ENCODE measurements at regions not wholly inside any gene's neighbourhood (a gene's known extent, or its start where the extent isn't known, plus 50 kb on each side); places are given as distances from the start of the nearest gene placed in this dataset.

DNA sequence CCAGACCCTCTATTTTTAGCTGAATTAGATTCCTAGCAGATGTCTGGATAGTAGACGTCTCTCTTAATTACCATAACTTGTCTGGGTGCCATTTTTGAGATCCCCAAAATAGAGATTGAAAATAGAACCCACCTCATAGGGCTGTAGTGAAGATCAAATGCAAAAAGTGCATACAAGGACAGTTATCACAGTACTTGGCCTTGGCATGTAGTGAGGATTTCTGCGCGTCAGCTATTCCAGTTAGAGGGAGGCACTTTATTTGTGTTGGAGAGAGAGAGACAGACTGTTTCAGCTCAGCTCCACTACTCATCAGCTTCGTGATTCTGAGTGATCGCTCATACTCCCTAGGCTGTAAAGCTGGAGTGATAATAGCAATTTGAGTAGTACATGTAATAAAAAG, 59.6 kb upstream of the CDH13 start:
- no peak for DNase-seq

DNA sequence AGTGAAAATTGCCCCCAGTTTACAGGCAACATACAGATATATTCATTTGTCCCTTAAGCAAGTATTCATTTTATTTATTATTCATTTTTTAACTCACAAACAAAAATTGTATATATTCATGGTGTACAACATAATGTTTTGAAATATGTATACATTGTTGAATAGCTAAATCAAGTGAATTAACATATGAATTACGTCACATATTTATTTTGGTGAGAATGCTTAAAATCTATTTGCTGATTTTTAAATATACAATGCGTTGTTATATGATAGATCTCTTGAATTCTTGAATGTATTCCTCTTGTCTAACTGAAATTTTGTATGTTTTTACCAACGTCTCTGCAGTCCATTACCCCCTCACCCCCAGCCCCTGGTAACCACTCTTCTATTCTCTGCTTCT, 63.4 kb upstream of the CDH13 start:
- DNase-seq: no peak

DNA sequence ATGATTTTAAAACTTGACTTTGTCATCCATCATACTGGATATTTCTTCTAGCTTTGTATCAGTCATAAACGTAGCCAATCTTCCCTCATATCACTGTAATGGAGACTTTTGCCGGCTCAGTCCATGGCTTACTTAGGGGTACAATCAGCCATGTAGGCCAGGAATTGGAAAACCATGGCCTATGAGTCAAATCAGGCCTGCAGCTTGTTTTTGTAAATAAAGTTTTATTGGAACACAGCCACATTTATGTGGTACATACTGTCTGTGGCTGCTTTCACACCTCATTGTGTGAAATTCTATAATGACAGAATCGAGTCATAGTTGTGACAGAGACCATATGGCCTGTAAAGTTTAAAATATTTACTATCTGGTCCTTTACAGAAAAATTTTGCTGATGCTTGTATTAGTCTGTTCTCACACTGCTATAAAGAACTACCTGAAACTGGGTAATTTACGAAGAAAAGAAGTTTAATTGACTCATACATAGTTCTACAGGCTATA, 64.5 kb upstream of the CDH13 start:
- no peak for DNase-seq

DNA sequence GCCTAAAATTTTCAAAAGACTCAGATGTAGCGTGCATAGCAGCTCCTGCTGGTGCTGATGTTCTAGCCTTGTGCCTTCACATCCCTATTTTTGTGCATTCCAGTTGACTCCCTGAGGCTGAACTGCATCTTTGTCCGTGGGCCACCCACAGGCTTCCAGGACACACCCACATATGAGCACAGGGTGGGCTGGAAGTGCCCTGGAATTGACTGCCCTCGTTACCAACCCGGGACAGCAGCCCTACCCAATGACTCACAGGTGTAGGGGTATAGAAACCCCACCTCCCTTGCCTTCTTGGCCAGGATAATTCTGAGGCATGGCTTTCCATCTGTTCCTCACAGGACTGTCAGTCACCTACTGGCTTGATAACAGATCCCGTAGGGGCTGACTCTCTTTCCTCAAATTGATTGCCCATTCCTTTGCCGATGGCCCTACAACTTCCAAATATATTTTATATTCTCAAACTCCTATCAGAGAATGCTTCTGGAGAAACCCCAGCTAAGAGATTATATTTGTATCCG, 65.9 kb upstream of the CDH13 start:
- no peak for DNase-seq

DNA sequence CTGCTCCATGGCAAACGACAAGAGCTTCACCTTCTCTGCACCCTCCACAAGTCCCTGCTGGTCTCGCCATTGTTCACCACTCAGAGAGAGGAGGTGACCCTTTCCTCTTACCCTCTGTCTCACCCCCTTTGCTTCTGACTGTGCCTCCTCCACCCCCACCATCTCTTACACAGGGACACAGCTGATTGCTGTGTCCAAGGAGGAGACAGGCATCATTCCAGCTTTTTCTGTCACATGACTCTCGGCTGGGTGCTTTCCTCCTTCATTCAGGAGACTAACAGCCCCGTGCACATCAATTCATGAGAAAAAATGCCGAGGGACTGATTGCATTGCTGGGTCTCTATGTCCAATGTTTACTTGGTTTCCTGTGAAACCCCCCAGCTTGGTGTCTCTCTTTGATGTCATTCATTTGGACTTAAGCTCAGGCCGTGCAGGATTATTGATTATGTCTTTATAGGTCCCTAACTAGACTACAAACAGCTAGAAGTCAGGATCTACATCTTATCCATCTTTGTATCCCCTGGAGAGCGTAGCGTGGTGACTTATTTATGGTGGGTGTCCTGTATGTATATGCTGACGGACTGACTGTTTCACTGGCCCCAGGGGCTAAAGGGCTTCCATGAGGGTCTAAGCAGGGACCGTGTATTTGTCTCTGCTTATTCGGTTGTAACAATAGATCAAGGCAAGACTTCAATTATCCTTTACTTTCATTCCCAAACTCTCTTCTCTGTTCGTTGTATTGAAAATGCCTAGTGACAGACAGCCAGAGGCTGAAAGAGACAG, 82.2 kb upstream of the CDH13 start:
- DNase-seq: no peak

DNA sequence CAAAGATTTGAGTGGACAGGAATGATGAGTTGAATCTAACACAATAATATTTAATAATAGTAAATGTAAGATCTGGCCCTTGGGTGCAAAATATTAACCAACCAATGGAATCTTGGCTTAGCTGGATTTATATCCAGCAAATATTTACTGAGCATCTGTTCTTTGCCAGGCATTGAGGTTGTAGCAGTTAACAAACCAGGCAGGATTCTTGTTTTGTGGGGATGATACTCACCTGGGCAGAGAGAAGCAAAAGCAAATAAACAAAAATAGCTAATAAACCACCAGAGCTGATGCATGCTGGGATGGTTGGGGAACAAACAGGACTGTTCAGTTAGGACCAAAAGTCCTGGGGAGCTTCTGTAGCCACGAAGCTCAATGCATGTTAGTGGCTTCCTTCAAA, 84.1 kb upstream of the CDH13 start:
- no peak for DNase-seq

DNA sequence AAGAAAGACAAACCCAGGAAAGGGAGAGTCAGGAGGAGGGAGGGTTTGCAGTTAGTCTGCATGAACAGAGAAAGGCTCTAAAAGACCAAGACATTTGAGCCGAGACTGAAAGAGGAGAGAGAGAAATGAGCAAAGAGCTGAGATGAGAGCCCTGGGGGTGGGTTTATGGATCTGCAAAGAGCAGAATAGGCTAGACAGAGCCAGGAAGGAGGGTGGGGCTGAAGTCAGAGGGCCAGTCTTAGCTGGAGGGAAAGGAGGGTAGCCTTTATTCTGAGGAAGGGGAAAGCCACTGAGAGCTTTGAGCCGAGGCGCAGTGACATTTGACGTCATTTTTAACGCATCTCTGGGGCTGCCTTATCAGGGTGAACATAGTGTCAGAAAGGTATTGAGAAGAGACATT, 85.7 kb upstream of the CDH13 start:
- no peak for DNase-seq

DNA sequence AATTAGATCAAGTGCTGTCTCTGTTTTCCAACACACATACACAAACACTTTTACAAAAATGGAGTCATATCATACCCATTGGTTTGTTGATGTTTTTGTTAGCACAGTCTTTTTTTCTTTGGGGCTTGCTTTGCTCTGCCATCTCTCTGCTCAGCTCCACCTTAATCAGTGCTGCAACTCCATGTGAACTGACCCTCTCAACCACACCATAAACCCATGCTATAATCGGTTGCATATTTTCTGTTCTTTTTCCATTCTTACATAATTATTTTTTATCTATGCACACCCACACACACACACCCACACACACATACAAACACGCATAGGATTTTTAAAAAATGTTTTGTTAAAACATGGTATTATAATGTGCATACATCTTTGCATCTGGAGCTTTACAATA, 91.0 kb upstream of the CDH13 start:
- no peak for DNase-seq

DNA sequence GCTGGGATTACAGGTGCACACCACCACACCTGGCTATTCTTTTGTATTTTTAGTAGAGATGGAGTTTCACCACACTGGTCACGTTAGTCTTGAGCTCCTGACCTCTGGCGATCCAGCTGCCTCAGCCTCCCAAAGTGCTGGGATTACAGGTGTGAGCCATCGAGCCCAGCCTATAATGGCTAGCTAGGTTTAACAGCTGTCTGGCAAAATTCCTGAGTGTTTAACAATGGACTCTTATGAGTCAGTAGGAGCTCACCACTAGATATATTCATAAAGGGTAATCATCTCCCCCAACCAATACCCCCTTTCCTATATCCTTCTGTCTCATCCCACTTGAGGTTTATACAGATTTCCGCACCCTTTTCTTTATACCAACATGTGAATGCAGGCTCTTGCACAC, 91.5 kb upstream of the CDH13 start:
- DNase-seq: no peak

DNA sequence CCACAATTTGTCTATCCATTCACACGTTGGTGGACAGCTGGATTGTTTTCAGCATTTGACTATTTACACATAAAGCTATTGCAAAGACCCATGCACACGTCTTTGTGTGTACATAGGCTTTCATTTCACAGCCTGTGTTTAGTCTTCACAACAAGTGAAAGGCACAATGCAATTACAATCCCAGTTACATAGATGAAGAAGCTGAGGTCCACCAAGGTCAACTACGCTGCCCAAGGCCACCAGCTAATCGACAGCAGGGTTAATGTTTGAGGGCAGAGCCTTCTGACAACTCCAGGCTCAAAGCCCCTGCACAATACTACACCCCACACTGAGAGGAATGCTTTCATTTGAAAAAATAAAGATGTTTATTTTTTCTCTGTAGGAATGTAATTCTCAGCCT, 93.6 kb upstream of the CDH13 start:
- DNase-seq: no peak

DNA sequence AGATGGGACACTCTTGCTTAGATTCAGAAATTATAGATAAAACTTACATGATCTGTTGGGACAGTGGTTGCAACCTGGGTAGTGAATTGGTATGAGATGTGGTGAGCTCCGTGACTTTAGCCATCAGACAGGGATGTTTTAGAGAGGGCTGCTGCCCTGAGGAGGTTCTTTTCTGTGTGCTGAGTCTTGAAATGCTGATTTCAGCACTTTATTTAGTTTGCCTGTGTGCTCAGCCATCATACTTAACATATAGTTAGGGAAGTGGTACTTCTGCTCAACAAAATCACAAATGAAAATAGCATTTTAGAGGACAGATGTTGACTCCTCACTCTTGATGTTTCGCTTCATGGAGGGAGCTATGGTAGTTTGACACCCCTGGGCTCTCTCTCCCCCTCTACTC, 95.9 kb upstream of the CDH13 start:
- no peak for DNase-seq

DNA sequence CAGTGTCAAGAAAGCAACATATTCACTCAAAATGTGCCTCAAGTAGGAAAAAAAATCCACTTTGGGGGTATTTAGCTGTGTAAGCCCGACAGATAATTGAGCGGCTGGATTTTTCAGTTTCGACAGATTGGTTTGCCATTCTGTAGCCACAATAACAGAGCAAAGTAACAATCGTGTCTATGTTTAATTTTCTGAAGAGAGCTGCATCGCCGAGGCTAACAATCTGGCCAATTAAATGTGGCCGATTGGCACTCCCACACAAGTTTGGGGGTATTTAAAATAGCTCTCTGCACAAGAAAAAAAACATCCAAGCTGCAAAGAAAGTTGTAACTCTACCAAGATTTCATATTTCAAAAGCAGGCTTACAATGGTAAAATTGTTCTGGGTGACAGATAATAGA, 99.7 kb upstream of the CDH13 start:
- DNase-seq: no peak

DNA sequence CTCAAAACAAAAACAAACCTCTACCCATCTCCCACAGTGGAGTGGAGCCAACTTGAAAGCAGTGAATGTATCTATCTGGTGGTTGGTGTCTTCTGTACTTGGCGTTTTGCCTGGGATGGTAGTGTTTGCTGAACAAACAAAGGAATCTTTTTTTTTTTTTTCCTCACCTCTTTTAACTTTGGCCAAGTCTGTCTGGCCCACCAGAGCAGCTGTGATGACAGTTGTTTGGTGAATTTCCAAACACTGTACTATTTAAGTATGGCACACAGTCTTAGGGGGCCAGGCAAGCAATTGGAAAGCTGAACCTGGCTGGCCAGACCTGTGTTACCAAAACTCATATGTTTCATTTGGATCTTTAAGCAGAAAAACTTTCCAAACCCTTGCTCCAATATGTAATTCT, 101.8 kb upstream of the CDH13 start:
- no peak for DNase-seq

DNA sequence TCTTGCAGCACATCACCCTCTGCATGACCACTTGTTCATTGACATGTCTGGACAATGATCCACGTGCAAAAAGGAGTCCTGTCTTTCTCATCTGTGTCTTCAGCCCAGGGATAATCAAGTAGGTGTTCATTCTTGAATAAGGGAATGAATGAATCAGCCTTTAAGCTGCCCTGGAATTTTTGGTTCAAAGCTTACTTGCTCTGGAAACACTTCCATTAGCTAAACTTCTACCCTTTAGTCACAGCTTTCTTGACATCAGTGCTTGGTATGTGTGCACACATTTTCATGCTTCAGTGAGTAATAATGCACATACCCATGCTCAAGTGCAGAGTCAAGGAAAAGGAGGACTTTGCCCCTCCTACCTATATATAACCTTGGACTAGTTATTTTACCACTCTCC, 103.0 kb upstream of the CDH13 start:
- DNase-seq: no peak

DNA sequence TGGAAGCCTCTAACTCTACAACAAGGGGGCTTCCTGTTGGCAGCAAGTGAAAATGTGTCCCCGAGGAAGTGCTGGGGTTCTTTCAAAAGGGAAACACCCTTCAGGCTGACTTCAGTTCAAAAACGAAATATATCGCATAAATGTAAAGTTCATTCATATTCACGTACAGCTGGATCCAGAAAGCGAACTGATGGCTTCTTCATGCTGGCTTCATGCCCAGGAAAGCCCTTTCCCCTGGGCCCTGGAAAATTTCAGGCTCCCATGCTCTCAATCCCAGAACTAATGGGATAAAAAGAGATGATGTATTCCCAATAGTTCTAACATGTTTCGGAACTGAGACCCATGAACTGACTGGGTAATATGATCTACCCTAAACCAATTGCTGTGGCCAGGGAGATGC, 104.7 kb upstream of the CDH13 start:
- DNase-seq: no peak

DNA sequence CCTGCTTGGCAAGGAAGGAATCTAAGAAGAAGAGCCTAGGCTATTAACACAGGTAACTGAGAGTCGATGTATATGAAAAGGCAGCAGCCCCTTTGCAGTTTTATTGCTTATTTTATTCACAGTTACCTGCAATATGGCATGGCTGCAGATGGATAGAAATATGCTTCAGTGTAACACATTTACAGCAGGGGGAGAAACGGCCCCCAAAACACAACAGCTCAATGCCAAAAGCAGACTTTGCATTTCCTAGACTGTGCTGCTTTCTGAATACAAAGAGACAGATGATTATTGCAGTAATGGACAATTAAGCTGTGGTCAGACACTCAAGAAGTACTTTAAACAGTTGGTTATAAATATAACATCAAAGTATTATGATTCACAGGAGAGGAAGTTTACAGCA, 108.0 kb upstream of the CDH13 start:
- DNase-seq: no peak

DNA sequence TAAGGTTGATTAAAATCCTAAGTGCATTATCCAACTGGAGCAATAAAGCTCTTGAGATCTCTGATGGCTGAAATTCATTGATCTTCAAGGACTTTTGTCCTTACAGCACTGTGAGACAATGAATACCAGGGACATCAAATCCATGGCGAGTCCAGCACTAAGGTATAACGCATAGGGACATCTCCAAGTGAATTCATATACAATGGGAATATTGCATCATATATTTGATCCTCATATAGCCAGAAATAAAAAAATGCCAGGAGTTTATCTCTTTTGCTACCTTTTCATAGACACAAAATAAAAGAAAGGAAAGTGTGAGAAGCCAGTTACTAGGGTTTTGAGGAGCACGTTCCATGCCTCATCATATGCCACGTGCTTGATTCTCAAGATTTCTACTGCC, 112.5 kb upstream of the CDH13 start:
- DNase-seq: no peak

DNA sequence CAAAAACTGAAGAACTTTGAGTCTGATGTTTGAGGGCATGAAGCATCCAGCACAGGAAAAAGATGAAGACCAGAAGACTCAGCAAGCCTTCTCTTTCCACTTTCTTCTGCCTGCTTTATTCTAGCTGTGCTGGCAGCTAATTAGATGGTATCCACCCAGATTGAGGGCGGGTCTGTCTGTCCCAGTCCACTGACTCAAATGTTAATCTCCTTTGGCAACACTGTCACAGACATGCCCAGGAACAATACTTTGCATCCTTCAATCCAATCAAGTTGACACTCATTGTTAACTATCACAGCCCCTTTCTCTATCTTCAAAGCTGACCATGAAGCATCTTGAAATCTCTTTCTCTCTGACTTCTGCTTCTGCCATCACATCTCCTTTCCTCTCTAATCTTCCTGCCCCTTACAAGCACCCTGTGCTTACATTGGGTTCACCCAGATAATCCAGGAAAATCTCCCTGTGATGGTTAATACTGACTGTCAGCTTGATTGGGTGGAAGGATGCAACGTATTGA, 115.9 kb upstream of the CDH13 start:
- no peak for DNase-seq

DNA sequence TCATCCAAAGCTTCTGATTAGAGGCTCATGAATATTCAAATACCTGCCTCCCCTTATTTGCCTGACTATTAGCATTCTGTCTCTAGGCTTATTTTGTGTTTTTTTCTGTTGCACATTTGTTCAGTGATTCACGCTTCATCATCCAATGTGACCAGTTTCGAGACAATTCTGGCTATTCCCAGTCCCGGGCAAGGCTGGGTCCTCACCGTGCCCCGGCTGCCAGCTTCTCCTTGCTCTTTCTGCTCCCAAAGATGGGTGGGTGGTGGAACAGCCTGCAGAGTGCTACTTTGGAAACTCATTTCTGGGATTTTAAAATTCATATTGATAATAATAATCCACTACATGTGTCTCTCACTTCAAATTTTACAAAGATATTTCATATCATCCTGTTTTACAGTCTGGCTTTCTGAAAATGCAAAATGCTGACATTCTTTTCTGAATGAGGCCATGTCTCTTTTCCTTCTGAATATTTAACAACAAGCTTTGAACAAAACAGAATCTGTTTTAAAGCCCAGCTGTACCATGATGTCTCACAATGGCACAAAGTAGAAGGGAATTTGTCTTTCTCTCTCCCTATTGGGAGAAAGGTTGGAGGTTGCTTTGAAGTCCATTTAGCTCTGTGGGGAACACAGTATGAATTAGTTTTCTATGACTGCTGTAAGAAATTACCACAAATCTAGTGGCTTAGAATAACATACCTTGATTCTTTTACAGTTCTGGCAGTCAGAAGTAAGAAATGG, 116.9 kb upstream of the CDH13 start:
- DNase-seq: no peak

DNA sequence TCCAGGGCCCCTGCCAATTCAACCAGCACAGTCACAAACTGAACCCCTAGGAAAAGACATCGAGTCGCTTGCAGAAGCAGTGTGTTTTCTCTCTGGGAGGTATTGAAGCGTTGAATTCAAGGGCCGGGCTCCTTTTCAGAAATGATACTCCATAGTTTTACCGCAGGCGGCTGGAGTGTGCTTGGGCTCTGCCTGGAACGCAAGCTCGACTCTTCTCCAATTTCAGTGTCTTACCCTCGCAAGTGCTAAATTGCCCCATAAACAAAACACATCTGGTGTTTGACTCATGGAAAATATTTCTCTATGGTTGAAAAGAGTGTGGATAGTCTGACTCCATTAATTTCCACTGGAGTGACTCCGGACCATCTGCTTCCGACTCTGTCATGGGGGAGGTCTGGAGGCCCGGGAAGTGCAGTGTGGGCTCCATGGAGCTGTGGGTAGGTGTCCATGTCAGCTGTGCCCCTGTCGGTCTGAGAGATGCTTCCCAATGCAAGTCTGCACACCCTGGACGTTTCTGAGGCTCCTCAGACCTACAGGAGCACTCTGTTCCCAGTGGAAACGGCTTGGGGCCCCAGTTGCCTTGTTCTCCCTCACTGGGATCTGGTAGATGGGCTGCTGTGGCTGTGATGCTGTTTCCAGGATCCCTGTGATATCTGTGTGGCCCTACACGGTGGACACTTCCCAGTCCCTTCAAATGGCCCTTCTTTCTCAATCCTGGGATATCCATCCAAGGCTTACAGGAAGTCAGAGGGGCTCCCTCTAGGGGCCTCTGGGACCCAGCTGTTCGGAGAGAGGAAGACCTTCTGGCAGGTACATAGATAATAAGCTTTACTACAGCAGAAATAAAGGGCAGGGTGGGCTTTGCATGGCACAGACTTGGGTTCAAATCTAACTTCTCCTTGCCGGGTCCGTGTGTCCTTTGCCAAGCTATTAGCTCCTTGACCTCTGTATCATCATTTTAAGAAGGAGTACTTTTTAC, 119.8 kb upstream of the CDH13 start:
- DNase-seq: no peak

DNA sequence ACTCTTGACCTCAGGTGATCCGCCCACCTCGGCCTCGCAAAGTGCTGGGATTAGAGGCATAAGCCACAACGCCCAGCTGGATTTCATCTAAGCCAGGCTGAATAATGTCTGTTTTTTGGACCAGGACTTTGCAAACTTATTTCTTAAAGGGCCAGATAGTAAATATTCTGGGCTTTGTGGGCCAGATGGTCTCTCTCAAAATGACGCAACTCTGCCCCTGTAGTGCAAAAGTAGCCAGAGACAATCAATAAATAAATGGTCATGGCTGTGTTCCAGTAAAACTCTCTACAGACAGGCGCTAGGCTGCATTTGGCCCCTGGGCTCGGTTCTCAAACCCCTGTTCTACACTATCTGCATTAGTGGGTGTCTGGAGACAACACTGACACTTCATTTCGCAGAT, 121.9 kb upstream of the CDH13 start:
- no peak for DNase-seq

DNA sequence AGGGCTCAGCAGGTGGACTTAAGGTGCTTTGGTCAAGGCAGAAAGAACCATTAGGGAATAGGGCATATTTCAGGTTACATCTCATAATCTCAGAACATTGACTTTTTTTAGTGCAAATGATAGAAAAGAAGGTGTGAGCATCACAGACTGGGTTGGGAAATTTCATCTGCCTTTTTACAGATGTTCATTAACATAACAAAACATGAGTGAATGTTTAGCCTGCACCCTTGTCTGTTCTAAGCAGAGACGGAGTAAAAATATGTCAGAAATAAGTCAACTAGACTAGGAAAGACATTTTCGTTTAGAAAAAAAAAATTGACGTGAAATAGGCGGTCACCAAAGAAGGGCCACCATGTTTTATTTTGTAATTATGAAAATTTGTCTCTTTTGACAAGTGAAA, 127.5 kb upstream of the CDH13 start:
- DNase-seq: no peak

DNA sequence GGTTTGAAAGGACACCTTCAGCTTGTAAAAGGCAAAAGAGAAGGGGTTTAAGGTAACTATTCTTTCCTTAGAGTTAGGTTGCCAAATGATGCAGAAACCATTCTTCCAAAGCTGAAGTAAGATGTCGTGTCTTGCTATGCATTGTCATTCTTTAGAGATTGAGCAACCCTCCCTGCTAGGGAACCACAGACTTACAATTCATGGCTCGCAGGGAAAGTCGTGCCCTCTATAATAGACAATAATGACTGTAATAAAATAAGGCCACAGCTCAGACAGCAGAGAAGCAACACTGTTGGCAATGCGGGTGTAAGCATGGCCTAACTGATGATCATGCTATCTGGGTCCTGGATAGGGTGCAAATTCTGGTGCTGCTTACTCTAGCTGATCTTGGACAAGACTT, 129.6 kb upstream of the CDH13 start:
- DNase-seq: no peak
